ENCODE measurements at regions not wholly inside any gene's neighbourhood (a gene's known extent, or its start where the extent isn't known, plus 50 kb on each side); places are given as distances from the start of the nearest gene placed in this dataset.

GRCh38 chr13:103805771-103806170 lies 739.6 kb upstream of the SLC10A2 start:
- DNase-seq (ENCODE audit: low read depth) = no peak
- H3K4me3 ChIP-seq (ENCODE audit: control insufficient read depth, low read depth, low read length) = no peak overlapping the region
- TF ChIP-seq, protein P1, sequence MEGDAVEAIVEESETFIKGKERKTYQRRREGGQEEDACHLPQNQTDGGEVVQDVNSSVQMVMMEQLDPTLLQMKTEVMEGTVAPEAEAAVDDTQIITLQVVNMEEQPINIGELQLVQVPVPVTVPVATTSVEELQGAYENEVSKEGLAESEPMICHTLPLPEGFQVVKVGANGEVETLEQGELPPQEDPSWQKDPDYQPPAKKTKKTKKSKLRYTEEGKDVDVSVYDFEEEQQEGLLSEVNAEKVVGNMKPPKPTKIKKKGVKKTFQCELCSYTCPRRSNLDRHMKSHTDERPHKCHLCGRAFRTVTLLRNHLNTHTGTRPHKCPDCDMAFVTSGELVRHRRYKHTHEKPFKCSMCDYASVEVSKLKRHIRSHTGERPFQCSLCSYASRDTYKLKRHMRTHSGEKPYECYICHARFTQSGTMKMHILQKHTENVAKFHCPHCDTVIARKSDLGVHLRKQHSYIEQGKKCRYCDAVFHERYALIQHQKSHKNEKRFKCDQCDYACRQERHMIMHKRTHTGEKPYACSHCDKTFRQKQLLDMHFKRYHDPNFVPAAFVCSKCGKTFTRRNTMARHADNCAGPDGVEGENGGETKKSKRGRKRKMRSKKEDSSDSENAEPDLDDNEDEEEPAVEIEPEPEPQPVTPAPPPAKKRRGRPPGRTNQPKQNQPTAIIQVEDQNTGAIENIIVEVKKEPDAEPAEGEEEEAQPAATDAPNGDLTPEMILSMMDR (IDR thresholded peaks at IDR 0.05; ENCODE audit: control insufficient read depth, insufficient read depth, low read depth, low read length, missing control alignments) = no peak

DNA sequence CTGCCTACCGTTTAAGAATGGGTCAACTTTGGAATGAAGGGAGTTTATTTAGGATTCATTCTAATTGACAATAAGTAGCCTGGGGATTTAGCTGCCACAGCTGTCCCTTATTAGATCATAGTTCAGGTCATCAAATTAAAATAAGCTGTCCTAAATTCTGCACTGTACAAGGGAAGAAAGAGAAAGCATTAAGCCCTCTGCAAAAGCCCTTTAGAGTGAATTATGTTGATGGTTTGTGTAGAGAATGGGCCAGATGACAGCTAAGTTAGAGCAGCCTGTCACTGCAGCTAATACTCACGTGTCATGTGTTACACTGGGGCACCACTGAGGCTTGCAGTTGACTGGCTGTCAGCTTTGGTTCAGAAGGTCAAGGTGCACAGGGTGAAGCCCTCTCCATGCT lies 737.1 kb upstream of the SLC10A2 start:
- TF ChIP-seq, protein P1 (IDR thresholded peaks at IDR 0.05; ENCODE audit: control insufficient read depth, insufficient read depth, low read depth, low read length, missing control alignments) = no peak
- H3K4me3 ChIP-seq (ENCODE audit: control insufficient read depth, low read depth, low read length) = no peak overlapping the region
- DNase-seq (ENCODE audit: low read depth) = no peak

GRCh38 chr13:103799028-103799427 lies 732.8 kb upstream of the SLC10A2 start:
- H3K4me3 ChIP-seq (ENCODE audit: control insufficient read depth, low read depth, low read length) = no peak overlapping the region
- TF ChIP-seq, protein P1 (IDR thresholded peaks at IDR 0.05; ENCODE audit: control insufficient read depth, insufficient read depth, low read depth, low read length, missing control alignments) = no peak
- DNase-seq (ENCODE audit: low read depth) = no peak

DNA sequence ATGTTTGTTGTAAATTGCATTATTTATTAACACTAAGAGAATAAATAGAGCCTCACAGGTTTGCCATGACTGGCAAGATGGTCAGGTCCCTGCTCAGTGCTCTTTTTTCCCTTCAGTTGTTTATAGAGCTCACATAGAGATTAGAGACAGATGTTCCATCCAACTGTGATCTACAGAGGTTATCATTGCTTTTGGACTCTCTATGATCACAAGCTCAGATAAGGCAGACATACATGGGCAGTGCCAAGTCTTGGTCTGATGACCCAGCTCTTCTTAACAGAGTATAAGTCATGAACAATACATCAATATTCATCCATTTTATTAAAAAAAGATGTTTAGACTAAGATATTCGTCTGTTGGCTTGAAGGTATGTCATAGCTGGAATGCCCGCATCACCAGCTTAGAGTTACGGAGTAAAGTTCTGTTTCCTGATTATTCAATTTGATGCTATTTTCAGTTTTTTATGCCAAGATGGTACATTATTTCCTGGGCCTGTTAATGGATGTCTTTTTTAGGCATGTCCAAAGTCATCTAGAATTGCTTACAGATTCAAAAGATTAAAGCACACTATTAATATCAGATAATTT lies 729.8 kb upstream of the SLC10A2 start:
- TF ChIP-seq, protein P1 (IDR thresholded peaks at IDR 0.05; ENCODE audit: control insufficient read depth, insufficient read depth, low read depth, low read length, missing control alignments) = no peak
- no peak for DNase-seq (ENCODE audit: low read depth)
- H3K4me3 ChIP-seq (ENCODE audit: control insufficient read depth, low read depth, low read length) = no peak overlapping the region

DNA sequence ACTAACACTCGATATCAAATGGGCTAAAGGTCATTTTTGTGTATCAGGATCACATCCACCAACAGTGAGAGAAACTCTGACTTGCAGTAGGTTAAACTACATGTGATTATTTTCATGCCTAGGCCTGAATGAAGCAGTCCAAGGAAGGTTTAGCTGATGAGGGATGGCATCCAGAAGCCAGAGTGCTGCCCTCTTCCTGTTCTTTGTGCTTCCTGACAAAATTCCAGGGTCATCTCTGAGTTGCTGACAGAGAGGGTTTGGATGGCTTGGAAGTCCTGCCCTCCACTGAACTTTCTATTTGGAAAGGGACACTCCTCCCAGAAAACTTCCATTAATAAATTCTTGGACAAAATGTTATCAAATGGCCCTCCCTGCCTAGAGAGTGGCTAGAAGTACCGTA lies 728.3 kb upstream of the SLC10A2 start:
- TF ChIP-seq, protein P1 (IDR thresholded peaks at IDR 0.05; ENCODE audit: control insufficient read depth, insufficient read depth, low read depth, low read length, missing control alignments) = no peak

GRCh38 chr13:103788061-103788652 lies 721.9 kb upstream of the SLC10A2 start:
- no peak for DNase-seq (ENCODE audit: low read depth)
- TF ChIP-seq, protein P1 (IDR thresholded peaks at IDR 0.05; ENCODE audit: control insufficient read depth, insufficient read depth, low read depth, low read length, missing control alignments) = no peak
- no peak overlapping the region for H3K4me3 ChIP-seq (ENCODE audit: control insufficient read depth, low read depth, low read length)

More for the DNA sequence above, 728.3 kb upstream of the SLC10A2 start:
- DNase-seq (ENCODE audit: low read depth) = no peak
- no peak overlapping the region for H3K4me3 ChIP-seq (ENCODE audit: control insufficient read depth, low read depth, low read length)

All from AG09309 (cell line).